GM18508 (cell line): ENCODE measurements at regions not wholly inside any gene's neighbourhood (a gene's known extent, or its start where the extent isn't known, plus 50 kb on each side); places are given as distances from the start of the nearest gene placed in this dataset.

Experiments
- ATAC-seq: cut with Tn5 transposase; IDR thresholded peaks from one replicate; pipeline ENCODE4 v1.9.1; 2021; ENCODE audit warnings: moderate number of reproducible peaks; ENCODE audit not compliant: insufficient read depth, unreplicated experiment

DNA sequence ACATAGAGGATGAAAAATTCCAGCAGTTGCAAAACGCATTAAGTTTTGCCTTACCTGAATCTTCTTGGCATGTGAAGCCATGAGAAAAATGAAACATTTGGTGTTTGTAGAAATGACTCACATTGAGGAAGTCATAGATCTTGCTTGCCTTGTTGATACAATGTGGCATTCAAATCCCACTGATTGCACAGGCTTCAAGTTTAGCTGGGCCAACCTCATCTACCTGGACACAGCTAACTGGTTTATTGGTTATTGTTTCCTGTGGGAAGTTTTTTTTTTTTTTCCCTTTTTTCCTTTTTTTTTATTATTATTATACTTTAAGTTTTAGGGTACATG lies 168.9 kb upstream of the C21orf91 start:
- no peak for ATAC-seq

DNA sequence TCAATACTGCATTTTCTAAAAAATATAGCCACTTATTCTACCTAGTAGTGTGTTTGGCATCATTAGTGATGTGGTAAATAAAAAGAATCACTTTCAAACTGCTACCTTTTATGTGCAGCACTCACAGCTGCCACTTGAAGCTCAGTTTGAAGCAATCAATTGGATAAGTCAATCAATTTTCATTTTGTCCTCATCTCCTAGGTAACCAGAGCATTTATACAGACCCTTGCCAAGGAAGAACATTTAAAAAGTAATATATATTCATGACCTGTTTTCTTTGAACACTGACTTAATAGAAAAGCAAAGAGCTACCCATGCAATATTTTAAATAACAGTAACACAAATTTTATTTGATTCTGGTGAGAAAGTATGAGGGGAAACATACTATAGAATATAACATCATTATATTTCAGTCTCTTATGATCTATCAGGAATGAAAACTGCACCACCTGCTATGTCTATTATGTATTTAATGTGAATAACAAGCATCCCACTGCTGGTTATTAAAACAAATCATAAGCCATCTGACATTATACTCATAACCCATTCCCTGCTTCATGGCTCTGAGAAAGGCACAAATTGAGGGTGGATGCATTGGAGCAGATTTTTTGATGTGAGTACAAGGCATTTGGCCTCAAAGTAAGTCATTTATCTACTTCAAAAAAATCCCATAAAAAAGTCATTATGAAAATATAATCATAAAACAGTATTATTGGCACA lies 168.4 kb upstream of the C21orf91 start:
- ATAC-seq, result no peak

DNA sequence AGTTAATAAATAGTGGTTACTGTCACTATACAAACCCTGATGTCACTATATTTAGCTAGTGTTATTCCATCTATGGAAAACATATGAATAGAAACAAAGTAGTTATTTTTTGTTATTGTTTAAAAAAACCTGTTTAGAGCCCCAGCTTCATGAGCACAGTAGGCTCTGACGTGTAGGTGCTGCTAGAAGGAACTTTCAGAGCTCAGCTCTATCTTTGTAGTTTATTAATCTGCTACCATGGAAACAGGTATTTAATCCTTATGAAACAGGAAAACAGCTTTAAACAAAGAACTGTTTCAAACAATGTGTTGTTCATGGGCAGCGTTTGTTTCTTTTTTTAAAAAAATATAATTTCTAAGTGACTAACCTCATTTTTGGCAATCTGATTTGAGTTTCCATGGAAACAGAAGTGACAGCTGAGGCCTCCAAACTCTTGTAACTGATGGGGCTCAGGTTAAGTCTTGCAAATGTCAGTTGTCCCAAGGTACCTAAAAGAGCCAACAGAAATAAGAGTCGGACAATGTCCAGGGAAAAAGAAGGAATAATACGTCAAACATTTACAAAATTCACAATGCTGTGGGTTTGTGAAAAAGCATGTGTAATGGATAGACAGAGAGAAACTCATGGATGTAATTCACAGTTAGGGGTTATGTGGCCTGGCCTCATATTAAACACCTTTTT lies 162.0 kb upstream of the C21orf91 start:
- ATAC-seq, result no peak

DNA sequence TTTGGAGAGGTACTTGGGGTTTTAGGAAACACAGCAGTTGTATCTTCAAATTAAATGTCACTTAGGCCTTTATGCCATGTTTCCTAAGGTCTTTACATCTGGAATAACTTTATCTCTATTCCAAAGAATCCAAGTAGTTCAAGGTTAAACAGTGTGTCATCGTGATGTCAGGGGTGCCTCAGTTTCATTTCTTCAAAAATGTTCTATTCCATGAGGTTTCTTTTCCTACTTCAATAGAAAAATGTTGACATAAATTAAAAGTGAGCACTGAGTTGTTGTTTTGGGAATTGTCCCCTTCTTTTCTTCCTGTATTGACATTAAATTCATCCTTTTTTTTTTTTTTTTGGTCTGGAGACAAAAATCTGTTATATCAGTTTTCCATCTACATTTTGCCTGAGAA lies 160.6 kb upstream of the C21orf91 start:
- no peak for ATAC-seq

DNA sequence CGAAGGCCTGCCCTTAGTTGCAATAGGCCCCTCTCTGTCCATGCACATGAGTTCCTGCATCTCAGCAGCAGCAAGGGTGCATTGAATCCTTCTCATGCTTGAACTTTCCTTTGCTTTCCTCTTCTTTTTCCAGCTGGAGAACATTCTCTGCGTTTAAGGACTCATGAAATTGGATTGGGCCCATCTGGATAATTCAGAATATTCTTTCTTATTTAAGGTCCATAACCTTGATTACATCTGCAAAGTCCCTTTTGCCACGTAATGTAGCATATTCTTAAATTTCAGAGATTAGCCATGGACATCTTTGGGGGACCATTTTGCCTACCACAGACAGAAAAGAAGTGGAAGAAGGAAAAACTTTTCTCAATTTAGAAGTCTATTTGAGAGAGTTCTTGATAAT lies 159.7 kb upstream of the C21orf91 start:
- ATAC-seq, result no peak

DNA sequence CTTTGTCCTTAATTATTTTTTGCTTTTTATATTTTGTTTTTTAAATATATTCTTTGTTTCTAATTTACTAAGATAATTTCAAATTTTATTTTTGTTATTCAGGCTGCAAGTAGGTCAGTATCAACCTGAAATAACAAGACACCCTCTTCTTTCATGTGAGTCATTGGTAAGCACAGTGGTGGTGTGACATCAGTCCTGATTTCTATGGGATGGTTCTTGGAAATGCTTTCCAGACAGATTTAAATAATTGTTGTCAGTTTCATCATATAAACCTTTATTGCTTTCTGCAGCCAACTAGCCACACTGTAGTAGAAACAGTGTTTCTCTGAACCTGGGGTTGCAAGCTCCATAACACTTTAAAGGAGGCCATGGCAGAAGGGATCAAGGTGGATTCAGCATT lies 157.5 kb upstream of the C21orf91 start:
- ATAC-seq, result no peak

DNA sequence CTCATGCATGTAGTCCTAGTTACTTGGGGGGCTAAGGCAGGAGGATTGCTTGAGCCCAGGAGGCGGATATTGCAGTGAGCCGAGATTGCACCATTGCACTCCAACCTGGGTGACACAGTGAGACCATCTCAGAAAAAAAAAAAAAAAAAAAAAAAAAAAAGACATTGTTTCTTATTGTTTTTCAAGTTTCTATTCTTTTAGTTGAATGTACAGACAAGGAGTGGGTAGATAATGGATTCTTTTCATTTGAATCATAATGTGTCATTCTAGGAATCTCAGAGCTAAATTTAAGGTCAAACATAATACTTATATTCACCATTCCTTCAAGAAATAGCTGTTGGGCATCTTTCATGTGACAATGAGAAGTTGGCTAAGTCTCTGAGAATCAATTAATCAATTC lies 157.0 kb upstream of the C21orf91 start:
- ATAC-seq, result no peak

DNA sequence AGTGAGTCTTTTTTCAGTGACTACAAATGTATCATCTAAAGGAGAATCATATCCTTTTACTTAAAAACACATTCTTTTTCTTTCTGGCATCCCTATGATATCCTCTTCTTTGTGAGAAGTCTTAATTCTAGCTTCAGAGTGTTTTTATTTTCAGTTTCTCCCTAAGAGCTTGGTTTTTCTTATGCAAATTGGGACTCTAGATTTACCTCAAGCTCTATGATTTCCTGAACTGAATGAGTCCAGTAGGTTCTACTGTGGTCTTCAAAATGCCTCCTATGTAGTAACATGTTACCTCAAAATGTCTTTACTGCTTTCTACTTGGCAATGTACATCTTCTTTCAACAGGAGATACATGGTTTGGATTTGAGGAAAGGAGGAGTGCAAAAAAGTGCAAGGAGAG lies 148.2 kb upstream of the C21orf91 start:
- no peak for ATAC-seq

DNA sequence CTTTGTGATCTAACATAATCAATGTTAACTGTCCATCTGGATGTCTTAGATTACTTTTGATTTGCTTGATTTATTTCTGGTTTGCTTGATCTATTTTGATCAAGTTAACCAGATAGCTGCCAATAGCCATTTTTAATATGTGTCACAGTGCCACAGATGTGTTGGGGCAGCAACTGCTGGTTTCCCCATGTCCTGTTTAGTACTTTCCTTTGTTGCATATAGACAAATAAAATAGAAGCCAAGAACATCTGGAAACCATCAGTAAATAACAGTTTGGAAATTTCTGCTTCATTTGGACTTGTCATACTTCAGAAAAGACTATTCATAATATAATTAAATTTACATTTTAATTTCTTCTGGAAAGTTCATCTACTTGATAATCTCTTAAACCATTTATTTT lies 145.6 kb upstream of the C21orf91 start:
- no peak for ATAC-seq

DNA sequence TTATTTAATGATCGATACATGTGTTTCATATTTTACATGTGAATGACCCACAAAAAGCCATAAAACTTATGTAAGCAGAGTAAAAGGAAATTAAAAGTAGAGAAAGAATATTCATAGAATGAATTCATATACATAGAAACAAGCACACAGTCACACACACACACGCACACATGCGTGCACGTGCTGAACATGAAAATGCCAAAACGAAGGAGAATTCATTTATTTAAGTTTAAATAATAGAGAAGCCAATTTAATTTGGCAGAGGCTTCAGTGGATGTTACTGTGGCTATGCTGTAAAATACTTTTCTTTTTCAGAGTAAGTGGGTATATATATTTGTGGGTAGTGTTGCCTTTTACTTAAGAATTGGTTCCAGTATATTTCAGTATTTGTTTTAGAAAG lies 145.0 kb upstream of the C21orf91 start:
- ATAC-seq, result no peak

DNA sequence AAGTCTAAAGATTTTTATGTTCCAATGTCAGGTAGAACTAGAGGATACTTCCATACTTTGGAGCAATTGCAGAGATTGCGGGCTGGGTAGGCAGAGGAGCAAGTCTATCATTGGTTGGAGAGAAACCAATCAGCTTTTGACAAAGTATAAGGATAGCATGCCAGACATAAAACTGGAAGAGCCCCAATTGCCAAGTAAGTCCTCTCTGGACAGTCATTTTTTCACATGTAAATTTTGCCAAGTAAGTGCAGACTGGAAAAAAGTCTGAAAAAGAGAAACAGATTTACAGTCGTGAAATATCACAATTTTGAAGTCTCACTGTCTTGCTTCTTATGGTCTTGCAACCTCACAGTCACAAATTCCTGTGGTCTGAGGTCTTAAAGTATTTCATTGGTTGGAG lies 131.4 kb upstream of the C21orf91 start:
- no peak for ATAC-seq

DNA sequence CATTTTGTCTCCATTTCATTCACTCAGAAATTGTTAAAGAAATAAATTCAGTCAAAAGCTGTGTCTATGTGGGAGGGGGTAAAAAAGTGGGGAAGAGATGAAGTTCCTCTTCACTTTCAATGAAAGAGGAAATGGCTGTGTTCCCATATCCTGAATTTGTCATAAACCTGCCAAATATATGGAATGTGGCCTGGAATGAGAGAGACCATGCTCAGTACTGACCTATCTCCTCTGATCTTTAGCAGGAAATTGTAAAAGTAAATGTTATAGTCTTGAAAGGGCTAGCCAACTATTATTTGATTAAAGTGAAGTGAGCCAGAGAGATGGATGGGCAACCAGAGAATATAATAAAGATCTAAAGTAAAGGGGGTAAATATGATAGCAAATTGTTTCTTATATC lies 130.3 kb upstream of the C21orf91 start:
- ATAC-seq, result no peak

DNA sequence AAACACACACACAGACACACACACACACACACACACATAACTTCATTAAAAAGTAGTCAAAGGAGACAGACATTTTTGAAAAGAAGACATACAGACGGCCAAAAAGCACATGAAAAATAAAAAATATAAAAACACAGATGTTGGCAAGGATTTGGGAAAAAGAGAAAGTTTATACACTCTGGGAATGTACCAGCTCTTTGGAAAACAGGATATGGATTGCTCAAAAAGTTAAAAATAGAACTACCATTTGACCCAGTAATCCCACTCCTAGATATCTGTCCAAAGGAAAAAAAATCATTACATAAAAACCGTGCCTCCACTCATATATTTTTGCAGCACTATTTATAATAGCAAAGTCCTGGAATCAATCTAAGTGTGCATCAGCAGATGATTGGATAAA lies 128.4 kb upstream of the C21orf91 start:
- no peak for ATAC-seq

DNA sequence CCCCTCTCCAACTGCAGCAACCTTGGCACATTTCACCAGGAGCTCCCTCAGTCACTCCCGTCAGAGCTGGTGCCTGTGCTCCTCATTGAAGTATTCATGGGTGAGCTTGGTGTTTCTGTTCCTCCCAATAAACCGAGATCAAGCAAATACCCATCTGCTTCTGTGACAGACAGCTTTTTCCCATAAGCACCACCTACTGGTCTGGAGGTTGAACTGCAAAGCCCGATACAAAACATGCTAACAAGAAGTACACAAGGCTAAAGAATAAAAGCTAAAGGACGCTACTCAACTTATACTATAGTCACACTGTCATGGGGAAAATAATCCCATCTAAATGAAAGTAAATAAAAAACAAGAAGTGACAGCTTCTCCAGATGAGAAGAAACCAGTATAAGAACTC lies 111.9 kb upstream of the C21orf91 start:
- ATAC-seq, result peak; percentile 68

DNA sequence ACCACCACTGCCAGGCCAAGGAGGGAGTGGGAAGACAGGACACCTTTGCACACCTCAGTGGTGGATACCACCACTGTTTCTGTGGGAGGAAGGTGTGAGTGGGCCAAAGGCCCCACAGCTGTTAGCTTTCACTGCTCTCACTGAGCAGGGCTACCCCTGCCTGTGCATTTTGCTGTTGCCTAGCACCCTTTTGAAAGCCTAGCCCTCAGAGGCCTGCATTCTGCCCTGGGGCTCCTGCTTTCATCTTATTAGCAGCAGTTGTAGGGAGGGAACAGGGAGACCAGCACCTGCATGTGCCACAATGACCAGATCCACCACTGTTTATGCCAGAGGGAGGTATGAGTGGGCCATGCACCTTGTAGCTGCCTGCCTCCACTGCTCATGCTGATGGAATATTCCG lies 110.9 kb upstream of the C21orf91 start:
- ATAC-seq, result no peak

DNA sequence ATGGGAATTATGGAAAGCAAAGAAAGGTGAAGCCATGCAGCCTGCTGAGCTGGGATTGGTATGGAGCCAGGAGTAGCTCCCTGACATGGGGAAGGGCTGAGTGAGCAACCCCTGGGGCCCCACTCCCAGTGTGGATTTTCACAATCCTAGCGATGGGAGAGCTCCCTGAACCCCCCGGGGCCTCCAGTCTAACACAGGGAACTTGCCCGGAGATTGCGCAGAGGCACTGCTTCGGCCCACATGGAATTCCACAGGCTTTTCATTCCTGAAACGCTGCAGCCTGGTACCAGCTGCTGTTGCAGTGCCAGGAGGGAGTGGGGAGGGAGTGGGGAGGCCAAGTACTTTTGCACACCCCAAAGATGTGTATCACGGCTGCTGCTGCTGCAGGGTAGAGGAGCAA lies 110.4 kb upstream of the C21orf91 start:
- no peak for ATAC-seq

DNA sequence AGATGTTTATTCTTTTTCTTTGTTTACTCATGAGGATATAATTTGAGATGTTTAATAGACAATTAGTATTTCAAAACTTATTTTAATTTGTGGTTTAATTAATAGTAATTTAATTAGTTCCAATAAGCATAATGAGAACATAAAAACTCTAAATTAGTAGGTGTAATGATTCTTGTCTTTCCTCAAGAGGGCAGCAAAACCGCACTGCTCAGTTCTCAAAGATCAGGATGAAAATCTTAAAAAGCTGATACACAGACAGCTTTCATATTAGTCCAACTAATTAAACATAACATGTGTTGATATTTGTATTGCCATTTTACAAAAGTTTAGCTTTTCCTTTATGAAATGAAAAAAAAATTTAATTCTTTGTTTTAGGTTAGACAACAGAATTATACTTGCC lies 106.7 kb upstream of the C21orf91 start:
- ATAC-seq, result no peak

DNA sequence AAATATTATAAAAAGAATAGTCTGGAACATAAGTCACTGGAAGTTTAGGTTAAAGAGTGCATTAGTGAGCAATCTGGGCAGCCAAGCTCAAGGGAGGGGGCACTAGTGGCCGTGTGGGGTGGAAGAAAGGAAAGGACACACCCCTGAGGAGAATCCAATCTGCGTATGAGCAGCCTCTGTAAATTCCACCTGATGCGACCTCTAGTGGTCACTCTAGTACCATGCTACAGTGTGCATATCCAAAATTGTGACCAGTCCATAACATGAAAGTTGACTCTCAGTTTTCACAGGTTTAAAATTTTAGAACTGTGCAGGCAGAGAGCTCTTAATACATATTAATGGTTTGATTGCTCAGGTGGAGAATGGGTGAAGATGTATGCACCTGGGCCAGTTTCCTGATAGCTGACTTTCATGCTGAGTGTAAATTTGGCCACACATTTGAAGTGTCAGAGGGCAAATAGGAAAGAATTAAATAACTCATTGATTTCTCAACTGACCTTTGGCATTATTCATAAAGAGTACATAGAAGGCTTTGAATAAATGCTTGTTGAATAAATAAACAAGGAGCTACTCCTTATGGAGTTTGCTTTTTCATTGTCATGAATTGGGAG lies 105.9 kb upstream of the C21orf91 start:
- peak; percentile 94 for ATAC-seq

DNA sequence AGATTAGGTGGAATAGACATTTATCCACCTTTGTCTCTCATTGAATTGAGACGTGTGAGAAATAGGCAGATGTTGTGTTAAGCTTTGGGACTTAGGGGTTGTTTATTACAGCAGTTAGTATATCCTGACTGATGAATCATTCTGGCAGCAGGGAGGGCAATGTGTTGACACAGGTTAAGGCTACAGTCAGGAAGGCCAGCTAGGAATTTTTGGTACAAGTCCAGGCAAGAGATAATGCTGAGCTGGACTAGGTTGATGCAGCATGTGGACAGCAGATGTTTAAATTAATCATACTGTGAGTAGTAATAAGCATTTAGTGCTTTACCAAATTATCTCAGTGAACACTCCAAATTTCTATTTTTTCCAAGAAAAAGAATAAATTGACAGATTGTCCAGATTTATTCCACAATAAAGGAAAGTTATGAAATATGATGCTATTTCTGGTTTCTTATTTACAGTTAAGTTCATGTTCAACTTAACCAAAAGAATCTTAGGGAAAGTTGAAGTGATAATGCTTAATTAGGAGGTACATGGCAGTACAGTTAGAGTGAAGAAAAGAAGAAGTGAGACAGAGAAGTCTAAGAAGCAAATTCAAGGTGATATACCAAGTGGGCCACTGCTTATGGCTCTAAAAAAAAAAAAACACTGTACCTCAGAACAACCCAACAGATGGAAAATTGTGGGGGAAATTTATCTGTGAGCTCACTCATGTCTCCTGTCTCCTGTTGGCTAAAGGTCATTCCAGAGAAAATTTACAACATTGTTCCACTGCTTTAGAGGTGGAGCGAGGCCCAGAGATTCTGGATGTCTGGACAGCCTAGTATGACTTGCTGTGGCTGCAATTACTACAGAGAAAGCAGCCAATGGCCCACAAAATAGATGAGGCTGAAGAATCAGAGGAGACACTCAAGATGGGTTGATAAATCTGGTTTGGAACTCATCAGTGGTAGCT lies 102.7 kb upstream of the C21orf91 start:
- ATAC-seq, result no peak

DNA sequence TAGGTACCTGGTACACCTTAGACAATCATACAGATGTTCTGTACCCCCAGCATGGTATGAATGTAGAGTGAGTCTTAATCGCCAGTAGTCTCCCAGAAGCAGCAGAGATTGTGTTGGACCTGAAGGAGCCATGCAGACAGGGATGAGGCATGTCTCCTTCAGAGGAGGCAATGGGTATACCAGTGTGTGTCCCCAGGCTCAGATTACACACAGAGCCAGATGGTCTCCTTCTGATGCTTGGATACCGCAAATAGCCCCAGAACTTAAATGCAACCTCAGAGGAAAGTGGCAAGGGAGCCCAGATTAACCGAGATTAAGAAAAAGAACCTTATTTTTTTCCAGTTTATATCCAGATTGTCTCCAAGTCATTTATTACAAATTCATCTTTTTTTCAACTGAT lies 96.8 kb upstream of the C21orf91 start:
- ATAC-seq, result no peak

DNA sequence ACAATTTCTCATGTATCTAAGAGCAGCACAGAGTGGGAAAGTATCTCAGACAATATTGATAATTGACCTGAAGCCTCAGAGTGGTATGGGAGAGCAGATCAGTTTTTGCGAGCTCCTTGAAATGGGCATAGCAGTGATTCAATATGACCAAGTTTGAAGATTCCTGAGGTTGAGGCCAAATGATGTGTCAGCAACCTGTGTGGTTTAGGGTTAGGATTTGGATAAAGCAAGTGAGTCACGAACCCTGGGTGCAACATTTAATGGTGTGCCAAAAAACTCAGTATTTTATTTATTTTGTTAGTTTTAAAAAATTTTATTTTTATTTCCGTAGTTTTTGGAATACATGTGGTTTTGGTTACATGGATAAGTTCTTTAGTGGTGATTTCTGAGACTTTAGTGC lies 92.5 kb upstream of the C21orf91 start:
- ATAC-seq, result no peak
